ENCODE measurements at regions not wholly inside any gene's neighbourhood (a gene's known extent, or its start where the extent isn't known, plus 50 kb on each side); places are given as distances from the start of the nearest gene placed in this dataset.

DNA sequence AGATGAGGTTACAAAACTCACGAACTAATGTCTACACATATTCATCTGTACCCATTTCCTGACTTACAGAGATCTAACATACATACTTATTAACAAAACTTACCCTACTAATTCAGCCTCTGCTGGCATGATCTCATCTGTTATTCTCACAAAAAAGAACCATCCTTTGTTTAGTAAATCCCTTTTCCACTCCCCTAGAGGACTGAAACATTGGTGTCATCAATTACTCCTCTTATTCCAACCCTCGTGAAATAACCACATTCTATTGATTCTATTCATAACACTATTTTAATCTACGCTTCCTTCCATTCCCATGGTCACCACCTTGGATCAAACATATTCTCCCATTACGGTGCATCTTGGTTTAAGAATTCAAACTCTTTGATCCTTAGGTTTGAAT is 505.9 kb downstream of the SI start:
- no peak for DNase-seq (ENCODE audit: low read depth in 2 of 2)

DNA sequence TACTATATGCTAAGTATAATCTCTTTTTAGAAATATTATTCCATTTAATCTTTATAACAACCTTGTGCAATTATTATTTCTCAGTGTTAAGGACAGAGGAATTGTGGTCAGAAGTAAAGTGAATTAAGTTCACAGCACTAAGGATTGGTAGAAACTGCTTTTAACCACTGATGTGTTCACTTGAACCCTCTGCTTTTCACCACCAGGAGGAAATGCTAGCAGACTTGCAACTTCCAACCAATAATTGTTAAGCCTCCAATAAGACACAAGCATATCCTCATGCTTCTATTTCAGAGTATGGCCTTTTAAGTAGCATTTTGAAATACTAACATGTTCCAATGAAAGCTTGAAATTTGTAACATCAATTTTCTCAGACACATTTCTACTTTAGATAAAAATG is 527.4 kb downstream of the SI start:
- DNase-seq (ENCODE audit: low read depth in 2 of 2): no peak

DNA sequence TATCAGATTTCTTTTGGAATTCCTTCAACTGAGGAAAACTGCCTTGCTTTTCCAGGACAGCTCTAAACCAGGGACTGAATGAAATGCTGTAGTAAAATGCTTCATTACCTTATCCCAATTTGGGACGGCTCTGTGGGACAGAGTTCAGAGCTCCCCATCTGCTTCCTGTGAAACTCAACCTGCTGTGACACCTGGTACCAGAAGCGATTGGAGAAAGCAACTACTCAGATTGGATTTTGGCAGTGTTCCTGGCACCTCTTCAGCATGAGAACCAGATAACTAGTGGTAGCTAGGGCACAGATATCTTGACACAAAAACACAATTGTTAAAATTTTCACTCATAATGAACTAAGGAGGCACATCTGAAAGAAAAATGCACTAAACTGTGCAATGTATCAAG is 539.1 kb downstream of the SI start:
- DNase-seq (ENCODE audit: low read depth in 2 of 2): no peak

DNA sequence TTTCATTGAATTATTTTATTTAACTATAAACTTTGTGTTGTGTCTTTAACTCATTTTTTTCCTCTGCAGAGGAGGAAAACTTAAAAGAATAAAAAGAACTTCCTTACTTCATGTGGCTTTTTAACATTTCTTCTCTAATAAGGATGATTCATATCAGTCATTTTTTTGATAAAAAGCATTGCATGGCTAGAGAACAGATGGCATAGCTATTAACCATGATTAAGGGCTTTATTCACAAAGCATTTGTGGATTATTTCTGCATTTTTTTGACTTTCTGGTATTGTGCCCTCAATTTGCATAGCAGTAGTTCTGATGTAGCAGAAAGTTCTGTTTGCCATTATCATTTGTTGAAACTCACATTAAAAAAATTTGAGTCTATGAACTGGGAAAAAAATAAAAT is 540.8 kb downstream of the SI start:
- DNase-seq (ENCODE audit: low read depth in 2 of 2): no peak

DNA sequence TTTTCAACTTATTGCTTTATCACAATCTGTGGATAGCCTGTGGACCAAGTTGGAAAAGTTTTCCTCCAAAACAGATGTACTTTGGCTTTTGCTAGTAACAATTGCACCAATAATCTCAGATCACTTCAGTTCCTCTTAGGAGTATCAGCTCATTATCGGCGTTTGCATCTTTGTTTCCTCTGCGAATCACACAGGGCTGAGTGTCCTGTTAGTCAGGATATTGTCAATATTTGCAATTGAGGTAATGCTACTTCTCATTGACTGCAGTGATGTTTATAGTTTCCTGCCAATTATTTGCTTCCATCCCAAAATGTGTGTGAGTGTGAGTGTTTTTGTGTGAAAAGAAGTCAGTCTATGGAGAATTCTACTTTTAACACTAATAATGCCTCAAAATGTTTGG is 545.0 kb downstream of the SI start:
- no peak for DNase-seq (ENCODE audit: low read depth in 2 of 2)

DNA sequence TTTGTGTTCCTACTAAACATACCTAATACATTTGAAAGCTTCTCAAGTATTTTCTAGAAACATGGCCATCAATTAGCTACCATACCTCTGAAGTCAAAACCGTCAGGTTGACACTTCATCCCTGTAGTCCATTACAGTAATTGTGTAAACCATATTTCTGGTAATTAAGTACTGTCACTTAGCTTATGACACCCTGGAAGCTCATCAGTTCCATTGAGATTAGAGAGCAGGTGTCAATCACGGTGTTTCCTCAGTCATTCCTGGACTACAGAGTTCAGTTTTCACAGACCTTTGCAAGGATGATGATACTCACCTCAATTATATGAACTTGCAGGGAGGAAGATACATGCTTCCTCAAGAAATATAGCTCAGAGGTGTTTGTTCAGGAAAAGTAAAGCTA is 552.0 kb downstream of the SI start:
- DNase-seq (ENCODE audit: low read depth in 2 of 2): no peak

DNA sequence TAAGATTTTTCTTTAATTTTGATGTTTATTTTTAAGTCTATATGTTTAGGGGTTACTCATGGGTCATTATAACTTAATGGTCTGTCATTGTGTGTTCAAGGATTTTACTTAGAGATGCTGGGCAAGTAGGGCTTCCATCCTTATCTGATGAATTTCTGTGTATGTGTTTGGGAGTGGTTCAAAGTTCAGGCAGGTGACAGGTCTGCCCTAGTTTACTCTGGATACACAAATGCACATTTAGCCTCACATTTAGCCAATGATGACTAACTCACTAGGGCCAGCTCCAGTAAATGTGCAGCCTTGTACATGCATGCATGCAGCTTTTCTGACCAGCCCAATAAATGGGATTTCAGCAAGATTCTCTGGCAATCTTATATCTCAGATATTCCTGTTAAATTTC is 554.1 kb downstream of the SI start:
- no peak for DNase-seq (ENCODE audit: low read depth in 2 of 2)

DNA sequence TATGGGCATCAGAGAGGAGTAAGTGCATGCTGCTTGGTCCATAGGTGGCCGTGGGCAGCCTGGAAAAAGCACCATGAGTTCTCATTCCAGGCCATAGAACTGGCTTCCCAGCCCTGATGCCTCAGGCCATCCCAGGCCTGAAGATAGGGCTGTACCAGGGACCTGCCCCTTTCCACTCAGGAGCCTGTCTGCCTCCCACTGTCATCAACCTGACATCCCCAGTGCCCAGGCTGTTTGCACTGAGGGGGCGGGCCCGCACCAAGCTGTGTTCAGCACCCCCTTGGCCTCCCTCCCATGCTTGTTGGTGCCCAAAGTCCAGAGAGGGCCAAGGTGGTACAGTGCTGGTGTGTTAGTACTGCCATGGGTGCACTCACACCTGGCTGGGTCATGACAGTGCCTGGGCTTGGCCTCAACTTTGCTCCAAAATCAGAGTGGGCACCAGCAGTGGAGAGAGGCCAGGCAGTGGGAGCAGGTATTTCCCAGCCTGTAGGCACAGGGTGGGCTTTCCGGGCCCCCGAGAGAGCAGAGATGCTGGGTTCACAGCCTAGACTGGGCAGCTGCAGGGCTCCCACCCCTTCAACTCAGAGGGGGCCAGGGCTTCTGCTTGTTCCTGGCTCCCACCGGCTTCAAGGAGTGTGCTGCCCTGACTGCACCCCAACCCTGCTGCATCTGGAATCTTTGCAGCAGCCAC is 556.1 kb downstream of the SI start:
- DNase-seq (ENCODE audit: low read depth in 2 of 2): no peak

DNA sequence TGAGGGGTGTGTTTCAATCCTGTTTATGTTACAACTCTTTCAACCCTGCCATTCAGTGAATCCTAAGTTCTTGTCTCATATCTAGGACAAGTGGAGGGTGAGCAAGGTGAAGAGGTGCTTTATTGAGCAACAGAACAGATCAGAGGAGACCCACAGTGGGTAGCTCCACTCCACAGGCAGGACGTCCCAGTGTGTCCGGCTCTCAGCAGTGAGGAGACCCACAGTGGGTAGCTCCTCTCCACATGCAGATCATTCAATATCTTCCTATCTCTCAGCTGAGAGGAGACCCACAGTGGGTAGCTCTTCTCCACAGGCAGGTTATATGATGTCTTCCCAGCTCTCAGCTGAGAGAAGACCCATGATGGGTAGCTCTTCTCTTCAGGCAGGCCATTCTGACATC is 556.7 kb downstream of the SI start:
- no peak for DNase-seq (ENCODE audit: low read depth in 2 of 2)

DNA sequence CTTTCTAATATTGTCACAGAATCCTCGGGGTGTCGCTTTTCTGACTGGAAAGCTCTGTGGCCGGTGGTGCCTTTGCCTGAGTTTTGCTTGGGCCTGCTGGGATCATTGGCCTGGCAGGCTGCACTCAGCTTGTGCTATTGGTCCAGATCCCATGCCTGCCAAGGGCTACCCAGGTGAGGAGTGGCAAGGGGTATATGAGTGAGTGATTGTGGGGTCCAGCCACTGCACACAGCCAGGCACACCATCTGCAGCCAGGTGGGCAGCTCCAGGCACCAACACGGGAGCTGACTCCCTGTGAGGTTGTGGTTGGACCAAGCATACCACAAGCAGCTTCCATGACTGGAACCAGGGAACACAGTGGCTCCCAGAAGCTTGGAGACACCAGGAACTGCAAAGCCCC is 557.2 kb downstream of the SI start:
- DNase-seq (ENCODE audit: low read depth in 2 of 2): no peak

DNA sequence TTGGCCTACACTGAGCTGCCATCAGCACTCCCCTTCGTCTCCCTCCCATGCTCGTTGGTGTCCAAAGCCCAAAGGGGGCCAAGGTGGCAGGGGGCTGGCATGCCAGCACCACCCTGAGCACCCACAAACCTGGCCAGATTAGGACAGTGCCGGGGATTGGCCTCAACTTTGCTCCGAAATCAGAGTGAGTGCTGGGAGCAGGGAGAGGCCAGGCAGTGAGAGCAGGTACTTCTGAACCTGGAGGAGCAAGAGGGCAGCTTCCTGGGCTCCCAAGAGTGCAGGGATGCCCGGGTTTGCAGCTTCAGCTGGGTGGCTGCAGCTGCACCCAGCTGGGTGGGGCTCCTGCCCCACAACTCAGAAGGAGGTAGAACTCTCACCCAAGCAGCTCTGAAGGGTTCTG is 563.0 kb downstream of the SI start:
- no peak for DNase-seq (ENCODE audit: low read depth in 2 of 2)

DNA sequence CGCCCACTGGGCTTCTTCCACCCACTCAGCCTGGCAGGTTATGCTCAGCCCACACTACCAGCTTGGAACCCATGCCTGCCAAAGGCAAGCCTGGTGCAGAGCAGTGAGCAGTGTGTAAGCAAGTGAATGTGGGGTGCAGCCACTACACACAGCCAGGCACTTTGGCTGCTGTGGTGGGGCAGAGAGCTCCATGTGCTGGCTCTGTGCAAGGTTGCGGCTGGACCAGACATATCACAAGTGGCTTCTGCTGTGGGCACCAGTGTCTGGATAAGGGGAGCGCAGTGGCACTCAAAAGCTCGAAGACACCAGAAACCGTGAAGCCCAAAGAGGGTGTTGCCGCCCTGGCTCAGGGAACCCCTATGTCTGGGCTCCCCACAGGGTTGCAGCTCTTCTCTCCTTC is 563.7 kb downstream of the SI start:
- DNase-seq (ENCODE audit: low read depth in 2 of 2): no peak

DNA sequence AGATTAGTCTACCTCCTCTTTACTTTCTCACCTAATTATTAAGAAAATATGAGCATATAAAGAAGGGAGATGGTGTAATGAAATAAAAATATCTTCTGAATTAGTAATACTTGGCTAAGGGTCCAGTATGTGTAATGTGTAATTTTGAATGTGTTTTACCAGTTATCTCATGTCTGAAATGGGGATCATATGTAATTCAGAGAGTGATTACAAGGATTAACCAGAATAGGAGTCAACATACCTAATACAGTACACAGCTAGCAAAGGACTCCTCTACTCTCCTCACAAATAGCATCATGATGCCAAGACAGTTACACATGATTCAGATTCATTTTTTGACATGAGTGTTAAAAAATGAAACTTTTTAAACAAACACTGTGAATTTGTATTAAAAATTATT is 570.4 kb downstream of the SI start:
- no peak for DNase-seq (ENCODE audit: low read depth in 2 of 2)

DNA sequence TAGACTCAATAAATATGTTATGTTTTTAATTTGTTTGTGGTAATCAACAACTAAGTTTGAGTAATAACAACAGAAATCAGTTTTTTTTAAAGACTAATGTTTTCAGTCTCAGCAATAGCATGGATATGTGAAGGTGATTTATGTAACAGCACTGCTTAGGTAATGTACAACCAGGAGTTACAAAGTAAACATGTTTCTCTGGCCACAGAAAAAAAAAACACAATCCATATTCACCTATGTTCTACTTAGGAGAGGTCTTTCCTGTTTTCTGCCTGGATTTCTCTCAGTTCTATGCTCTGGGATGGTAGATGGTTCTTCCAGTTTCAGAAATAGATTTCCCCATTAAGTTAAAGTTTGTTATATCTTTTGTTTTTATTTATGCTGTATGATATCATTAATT is 579.4 kb downstream of the SI start:
- no peak for DNase-seq (ENCODE audit: low read depth in 2 of 2)

DNA sequence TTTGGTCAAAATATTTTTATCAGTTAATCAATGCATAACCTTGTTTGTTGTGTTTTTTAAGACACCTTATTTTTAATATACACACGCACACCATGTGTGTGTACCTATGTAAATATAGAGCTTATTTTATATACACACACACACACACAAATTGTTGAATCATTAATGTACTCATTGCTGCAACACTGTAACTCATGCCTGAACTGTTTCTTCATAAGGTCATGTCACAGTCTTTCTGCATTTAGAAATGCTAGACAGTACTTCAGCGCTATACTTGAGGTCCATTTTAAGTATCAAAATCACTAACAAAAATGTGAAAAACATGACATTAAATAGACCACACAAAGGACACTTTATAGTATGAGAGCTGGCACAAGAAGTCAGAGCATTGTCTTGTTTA is 589.4 kb downstream of the SI start:
- no peak for DNase-seq (ENCODE audit: low read depth in 2 of 2)

DNA sequence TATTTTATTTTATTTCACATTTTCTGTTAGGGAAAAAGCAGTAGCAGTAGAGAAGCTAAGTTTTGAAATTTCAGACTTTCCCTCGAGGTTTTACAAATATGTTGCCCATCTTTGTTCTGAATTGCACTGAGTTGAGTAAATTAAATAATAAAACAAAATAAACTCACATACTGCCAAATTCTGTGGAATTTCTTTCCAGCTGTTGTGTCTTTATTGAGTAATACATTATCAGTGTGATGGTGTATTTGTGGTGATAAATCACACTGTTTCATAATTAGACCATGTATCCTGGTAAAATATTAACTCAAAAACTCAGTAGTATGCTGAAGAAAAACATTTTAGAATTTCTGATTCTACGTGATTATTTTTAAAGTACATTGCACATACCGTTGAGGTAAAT is 592.1 kb downstream of the SI start:
- DNase-seq (ENCODE audit: low read depth in 2 of 2): no peak

DNA sequence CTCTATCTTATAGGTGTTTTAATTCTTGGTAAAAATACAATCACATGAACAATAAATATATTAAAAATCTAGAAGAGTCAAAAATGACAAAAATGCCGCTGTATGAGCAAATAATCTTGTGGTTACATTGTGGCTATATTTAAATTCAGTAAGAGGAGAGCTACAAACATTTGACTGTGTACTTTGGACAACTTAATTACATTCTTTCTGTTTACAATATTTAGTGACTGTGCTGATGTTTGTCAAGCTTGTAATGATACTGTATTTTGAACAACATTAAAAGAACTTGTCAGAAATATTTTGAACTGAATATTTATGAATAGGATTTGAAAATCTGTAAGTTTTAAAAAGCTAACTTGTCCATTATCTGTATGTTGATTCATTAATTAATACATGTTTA is 598.3 kb downstream of the SI start:
- no peak for DNase-seq (ENCODE audit: low read depth in 2 of 2)

DNA sequence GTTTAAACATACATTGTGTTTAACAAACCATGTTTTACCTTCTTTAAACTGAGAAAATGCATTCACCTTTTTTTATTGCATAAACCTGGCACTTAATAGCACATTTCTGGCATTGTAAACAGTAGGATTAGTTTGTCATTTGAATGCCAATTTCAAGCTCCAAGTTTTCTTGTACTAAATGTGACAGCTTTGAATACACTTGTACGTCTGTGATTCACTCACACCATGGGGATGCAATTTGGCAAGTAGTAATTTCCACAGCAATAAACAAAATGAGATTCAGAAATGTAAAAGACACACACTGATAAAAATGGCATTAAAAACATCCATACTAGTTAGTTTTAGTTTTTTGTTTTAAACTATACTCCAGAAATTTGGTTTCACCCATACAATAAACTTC is 598.9 kb downstream of the SI start:
- no peak for DNase-seq (ENCODE audit: low read depth in 2 of 2)

DNA sequence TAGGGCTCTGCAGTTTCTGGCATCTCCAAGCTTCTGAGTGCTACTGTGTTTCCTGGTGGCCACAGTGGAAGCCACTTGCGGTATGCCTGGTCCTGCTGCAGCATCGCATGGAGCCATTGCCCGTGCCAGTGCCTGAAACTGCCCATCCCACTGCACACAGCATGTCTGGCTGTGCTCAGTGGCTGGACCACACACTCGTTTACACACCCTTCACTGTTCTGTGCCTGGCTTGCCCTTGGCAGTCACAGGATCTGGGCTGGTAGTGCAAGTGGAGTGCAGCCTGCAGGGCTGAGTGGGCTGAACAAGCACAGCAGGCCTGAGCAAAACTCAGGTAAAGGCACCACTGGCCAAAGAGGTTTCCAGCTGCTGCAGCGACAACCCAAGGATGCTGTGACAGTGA is 600.0 kb downstream of the SI start:
- DNase-seq (ENCODE audit: low read depth in 2 of 2): no peak

DNA sequence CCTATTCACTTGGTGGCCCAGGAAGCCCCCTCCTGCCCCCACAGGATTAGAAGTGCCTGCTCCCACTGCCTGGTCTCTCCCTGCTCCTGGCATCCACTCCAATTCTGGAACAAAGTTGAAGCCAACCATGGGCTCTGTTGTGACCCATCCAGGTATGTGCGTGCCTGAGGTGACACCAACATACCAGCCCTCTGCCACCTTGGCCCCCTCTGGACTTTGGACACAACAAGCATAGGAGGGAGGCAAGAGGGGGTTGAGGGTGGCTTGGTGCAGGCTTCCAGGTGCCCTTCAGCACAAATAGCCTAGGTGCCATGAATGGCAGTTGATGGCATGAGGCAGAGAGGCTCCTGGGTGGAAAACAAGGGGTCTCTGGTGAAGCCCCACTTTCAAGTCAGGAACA is 600.9 kb downstream of the SI start:
- no peak for DNase-seq (ENCODE audit: low read depth in 2 of 2)

DNA sequence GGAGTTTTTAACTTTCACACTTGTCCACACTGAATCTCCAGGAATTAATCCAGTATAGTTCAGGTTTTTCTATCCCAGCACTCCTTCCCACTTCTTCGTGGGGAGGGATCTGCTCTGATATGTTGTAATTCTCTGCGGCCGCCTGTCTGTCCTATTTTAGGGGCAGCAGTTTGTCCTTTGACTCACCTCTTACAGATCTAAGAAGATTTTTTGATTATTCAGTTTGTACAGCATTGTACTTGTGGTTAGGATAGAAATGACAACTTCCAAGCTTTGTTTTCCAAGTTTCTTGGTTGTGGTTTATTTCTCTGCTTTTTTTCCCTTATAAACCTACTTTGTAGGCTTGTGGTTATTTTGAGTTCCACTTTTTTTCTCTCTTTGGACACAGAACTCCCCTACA is 601.7 kb downstream of the SI start:
- DNase-seq (ENCODE audit: low read depth in 2 of 2): no peak

DNA sequence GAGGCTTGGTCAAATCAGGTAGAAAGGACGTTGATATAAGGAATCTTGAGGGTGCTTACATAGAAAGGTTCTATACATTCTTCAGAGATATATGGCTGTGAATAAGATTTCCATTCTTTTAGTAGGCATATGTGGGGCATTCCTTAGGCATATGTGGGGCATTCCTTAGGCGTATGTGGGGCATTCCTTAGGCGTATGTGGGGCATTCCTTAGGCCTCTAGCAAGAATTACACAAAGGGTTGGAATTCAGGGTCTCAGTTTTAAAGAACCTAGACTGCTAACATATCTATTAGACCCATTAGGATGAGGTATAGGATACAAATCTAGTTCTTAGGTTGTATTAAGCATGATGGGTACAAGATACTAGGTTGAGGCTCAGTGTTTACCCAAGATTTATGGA is 607.8 kb downstream of the SI start:
- DNase-seq (ENCODE audit: low read depth in 2 of 2): no peak

DNA sequence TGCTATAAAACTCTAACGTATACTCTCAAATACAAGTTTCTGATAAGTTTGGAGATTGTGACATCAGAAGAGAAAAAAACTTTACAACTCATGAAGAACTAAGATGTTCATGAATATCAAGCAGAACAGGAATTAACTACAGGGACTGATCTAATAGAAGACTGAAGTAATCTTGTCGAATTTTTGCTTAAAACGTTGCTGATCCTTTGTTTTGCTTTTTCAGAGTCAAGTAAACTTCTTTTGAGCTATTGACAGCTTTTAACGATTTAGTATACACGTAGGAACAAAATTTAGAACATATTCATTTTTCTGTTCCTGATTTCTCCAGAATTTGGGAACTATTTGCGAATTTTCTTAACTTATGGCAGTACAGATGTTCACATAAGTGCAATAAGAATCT is 610.2 kb downstream of the SI start:
- no peak for DNase-seq (ENCODE audit: low read depth in 2 of 2)

DNA sequence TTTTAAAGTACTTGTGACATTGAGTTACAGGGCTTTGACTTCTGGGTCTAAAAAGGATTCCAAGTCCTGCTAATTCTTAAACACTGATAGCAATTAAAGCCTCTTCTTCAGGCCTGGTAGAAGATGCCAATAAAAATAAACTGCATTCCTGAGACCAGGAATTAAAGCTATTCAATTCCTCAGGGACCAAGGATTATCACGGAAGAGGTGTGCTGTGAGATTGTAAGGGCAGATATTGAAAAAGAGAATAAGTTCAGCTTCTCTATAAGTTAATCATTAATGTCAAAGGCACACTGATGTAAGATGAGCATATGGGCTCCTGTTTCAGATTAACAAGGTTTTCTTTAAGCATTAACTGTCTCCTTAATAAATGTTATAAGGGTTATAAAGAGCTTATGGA is 611.3 kb downstream of the SI start:
- DNase-seq (ENCODE audit: low read depth in 2 of 2): no peak

DNA sequence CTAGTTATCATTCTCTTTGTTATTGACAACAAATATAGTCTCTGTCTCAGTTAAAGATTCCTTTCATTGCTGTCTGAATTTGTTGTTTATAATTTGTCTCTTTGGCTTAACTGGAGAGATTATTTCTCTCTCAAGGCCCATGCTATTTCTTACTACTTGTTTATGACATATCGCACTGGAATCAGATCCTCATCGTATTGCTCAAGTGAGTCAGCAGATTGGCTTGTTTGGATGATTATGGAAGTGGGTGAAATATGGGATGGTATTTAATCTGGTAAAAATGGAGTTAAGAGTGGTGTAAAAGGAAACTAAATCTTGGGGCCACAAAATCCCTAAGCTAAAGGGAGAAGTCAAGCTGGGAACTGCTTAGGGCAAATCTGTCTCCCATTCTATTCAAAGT is 613.1 kb downstream of the SI start:
- no peak for DNase-seq (ENCODE audit: low read depth in 2 of 2)

Data from stimulated activated CD4-positive, alpha-beta T cell treated with anti-CD3 and anti-CD28 coated beads, Interleukin-12 subunit alpha, Interleukin-12 subunit beta, amount 100 ng/mL, for 24 hours (primary cell).